GM13977 (cell line): ENCODE measurements at regions not wholly inside any gene's neighbourhood (a gene's known extent, or its start where the extent isn't known, plus 50 kb on each side); places are given as distances from the start of the nearest gene placed in this dataset.
A peak's percentile ranks its signal among the peaks of the same experiment; 100 is the strongest.

ENCODE experiments used
- DNase-seq: peaks from one replicate; pipeline ENCODE4 v3.0.0; 2012; ENCODE audit warnings: low spot score
- CTCF ChIP-seq: IDR thresholded peaks from 2 replicates; pipeline ENCODE4 v1.5.1; 2012; ENCODE audit warnings: mild to moderate bottlenecking, control low read depth; ENCODE audit not compliant: insufficient read depth; ENCODE audit errors: extremely low read depth, missing control alignments
- in situ Hi-C: fragments of 300-500 bp; cut with MboI; formaldehyde crosslinking; loops from one replicate; pipeline ENCODE4 v1.12.0; 2022; ENCODE audit warnings: low sequenced_read_pairs, low pct_unique_long_range_greater_than_20kb, mixed read lengths, inconsistent platforms; ENCODE audit not compliant: unreplicated experiment

- in situ Hi-C loops = loop anchor here (10.0 kb wide), 1 partner anchor 231 kb away; no protein-coding TSS in a partner anchor
- TF ChIP-seq CTCF = no peak
Measured at GRCh38 chr20:43843965-43844660, 70.5 kb upstream of the TOX2 start.

GRCh38 chr20:43843096-43843964, 71.3 kb upstream of the TOX2 start:
- no peak for DNase-seq
- in situ Hi-C loops = loop anchor here (10.0 kb wide), 1 partner anchor 231 kb away; no protein-coding TSS in a partner anchor
- no peak for TF ChIP-seq CTCF

More at GRCh38 chr20:43843965-43844660, 70.5 kb upstream of the TOX2 start:
- no peak for DNase-seq

GRCh38 chr20:43842126-43843020, 72.3 kb upstream of the TOX2 start:
- in situ Hi-C loops = loop anchor here (10.0 kb wide), 1 partner anchor 232 kb away; no protein-coding TSS in a partner anchor
- no peak for TF ChIP-seq CTCF
- DNase-seq = no peak

GRCh38 chr20:43840382-43841070, 74.1 kb upstream of the TOX2 start:
- DNase-seq = peak; percentile 74
- in situ Hi-C loops = loop anchor here (10.0 kb wide), 1 partner anchor 234 kb away; no protein-coding TSS in a partner anchor
- TF ChIP-seq CTCF = peak; percentile 68

- no peak for TF ChIP-seq CTCF
- DNase-seq = peak; percentile 57
- in situ Hi-C loops = loop anchor here (10.0 kb wide), 2 partner anchors 85 to 235 kb away; no protein-coding TSS in a partner anchor
Measured at GRCh38 chr20:43839793-43840199, 74.9 kb upstream of the TOX2 start.
